Dedifferentiated amniotic fluid mesenchymal stem cell (primary cell): ENCODE measurements at regions not wholly inside any gene's neighbourhood (a gene's known extent, or its start where the extent isn't known, plus 50 kb on each side); places are given as distances from the start of the nearest gene placed in this dataset.

Experiments
- DNase-seq: peaks from one replicate; pipeline ENCODE4 v3.0.0-alpha.2; 2016; ENCODE audit errors: extremely low spot score

DNA sequence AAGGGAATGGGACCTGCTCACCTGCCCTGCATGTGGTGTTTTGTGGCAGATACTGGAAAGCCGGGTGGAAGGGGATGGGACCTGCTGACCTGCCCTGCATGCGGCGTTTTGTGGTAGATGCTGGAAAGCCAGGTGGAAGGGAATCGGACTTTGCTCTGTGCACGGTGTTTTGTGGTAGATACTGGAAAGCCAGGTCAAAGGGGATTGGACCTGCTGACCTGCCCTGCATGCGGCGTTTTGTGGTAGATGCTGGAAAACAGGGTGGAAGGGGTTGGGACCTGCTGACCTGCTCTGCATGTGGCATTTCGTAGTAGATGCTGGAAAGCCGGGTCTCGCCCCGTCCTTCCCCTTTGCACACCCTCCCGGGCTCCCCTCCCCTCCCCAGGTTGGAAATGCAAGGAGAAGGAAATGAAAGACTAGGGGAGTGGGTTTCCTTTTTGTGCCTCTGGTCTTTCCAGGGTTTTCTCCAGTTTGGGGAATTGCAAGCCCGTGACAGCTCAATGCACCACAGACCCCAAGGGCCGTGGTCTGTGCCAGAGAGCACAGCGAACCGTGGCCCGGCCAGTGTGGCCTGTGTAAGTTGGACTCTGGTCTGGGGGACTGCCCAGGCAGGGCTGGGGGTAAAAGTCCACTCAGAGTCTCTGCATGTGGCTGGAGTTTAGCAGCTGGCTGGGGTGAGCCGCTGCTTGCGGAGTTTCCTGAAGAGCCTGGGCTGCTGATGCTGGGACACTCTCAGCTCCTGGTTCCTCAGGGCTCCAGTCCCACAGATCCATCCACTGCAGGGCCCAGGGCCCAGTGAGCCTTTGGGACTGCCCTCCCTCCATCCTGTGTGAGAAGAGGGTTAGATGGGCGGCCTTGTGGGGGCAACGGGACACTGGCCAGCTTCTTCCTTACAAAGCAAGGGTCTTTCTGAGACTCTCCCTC, 105.5 kb downstream of the CRYAA start:
- no peak for DNase-seq

DNA sequence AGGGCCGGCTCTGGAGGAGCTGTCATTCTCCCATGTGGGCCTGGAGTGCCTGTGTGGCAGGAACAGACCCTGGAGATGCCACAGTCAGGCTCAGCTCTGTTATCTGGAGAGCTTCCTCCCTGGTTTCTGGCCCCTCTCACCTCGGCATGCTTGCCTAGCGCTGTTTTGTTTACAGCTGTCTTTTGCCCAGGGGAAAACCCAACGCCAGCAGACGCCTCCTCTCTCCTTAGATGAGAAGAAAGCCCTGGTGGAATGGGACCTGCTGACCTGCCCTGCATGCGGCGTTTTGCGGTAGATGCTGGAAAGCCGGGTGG, 104.9 kb downstream of the CRYAA start:
- no peak for DNase-seq

GRCh38 chr21:43273016-43273707, 104.4 kb downstream of the CRYAA start:
- no peak for DNase-seq

GRCh38 chr21:43272591-43272990, 103.8 kb downstream of the CRYAA start:
- no peak for DNase-seq

DNA sequence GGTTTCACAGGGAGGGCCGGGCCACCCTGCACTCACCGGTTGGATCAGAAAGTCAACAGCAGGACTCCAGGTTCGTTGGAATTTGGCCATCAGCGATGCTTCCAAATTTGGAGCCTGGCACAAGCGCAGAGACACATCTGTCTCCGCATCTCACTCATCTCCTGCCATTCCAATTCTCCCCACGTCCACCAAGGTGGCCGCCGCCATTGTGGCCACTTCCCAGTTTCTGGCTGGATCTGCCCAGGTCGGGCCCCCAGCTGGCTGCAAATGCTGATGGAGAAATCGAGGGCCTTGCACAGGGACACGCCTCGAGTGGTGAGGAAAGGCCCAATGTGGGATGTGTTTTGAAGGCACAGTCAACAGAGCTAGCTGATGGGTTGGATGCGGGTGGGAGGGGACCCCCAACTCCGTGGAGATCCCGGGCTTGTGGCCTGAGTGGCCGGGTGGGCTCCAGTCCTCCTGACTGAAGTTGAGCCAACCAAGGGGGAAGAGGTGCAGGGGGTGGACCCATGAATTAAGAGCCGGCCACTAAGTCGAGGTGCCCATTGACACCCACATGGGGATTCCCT, 102.7 kb downstream of the CRYAA start:
- no peak for DNase-seq

DNA sequence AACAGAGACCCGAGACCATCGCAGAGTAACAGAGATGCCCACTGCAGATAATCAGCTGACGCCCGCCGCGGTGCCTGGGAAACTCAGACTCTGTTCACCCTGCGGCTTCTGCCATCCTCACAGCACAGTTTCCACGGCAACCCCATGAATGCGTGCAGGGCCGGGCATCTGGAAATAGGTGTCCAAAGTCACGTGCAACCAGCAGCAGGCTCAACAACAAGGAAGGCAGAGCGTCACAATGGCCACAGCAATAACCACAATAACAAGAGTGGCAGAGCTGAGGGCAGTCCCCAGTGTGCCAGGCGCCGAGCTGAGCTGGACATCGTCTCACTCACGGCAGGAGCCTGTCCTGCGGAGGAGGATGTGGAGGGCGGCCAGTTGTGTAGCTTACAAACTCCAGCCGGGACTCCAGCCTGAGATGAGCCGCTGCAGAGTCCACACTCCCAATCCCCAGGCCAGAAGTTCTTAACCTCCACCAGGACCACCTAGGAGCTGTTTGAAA, 102.0 kb downstream of the CRYAA start:
- DNase-seq: no peak

DNA sequence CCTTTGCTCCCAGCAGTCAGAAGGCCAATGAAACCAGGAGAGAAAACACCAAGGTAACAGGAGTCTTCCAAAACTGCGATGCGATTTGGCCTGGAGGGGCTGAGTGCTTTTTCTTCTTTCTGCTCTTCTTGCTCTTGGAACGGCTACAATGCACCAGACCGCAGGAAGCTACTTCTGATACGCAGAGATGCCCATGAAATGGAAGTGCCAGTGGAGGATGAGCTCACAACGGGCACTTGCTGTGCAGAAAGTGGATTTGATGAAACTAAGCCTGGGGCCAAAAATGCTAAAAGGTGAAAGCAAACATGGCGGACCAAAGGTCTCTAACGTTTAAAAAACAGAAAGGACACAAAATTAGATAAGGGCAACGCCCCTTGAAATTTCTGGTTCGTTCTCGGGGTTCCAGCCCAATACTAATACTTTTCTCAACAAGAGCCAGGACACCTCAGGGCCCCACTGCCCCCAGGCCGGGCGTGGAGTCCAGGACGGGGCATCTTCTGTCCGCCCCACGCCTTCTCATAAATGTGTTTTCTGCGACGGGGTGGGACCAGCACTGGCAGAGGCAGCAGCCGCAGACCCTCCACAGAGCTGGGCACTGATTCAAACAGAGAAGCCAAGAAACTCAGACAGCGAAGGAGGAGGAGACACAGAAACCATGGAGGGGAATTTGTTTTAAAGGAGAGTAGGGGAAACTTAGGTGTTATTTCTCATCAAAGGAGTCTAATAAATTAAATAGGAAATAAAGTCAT, 101.3 kb downstream of the CRYAA start:
- no peak for DNase-seq

DNA sequence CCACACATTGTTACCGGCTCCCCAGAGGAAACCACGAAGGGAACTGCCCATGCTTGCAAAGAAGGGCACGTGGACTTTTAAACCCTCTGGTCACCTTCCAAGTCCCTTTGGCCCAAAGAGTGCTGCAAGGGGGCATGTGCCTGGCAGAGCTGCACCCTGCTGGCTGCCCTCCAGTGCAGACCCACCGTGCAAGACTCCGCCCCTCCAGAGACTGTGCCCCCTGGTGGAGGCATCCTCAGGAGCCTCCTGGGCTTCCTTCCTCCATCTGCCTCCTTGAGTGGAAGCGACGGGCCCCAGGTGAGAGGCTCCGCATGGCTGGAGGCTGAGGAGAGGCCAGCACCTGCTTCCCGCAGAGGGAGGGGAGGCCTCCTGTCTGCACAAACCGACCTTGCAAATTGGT, 100.6 kb downstream of the CRYAA start:
- DNase-seq: no peak

GRCh38 chr21:43268804-43269186, 100.0 kb downstream of the CRYAA start:
- DNase-seq: no peak

GRCh38 chr21:43268086-43268803, 99.4 kb downstream of the CRYAA start:
- DNase-seq: no peak

- no peak for DNase-seq
Measured at GRCh38 chr21:43267391-43268085, 98.7 kb downstream of the CRYAA start.

GRCh38 chr21:43266534-43266933, 97.7 kb downstream of the CRYAA start:
- DNase-seq: no peak

GRCh38 chr21:43262427-43262826, 93.6 kb downstream of the CRYAA start:
- DNase-seq: peak; percentile 15
